HCT116 (cell line): ENCODE measurements at regions not wholly inside any gene's neighbourhood (a gene's known extent, or its start where the extent isn't known, plus 50 kb on each side); places are given as distances from the start of the nearest gene placed in this dataset.

Source experiments
- ATAC-seq: fragments of 200-7000 bp; cut with Tn5 transposase; 2 replicates; pipeline ENCODE4 v1.9.1; 2020; ENCODE audit warnings: mild to moderate bottlenecking, moderate library complexity
- BruUV-seq: library from RNA; stranded (reverse); fragments of 400-500 nt; replicated peaks from 2 replicates; lab custom pipeline; 2021; lab: Mats Ljungman, UMichigan
- CTCF ChIA-PET: fragments of 300-600 bp; sonication (Branson Sonifier 250); formaldehyde crosslinking; loops from one replicate; lab custom pipeline; 2021; ENCODE audit warnings: antibody characterized with exemption; lab: Charles Lee
- POLR2A ChIA-PET: fragments of 300-600, 350-600 bp; sonication (Branson Sonifier 250); formaldehyde crosslinking; loops from one replicate; lab custom pipeline; 2021; ENCODE audit warnings: antibody characterized with exemption; lab: Charles Lee
- RAD21 ChIA-PET, 2 experiments: fragments of 300-600 bp; sonication (Branson Sonifier 250); formaldehyde crosslinking; loops; one replicate each; lab custom pipeline; 2023; ENCODE audit warnings: low total read pairs in 2 of 2; ENCODE audit not compliant: uncharacterized antibody in 2 of 2, unreplicated experiment in 2 of 2, low non-redundant PET in 1 of 2; lab: Charles Lee
- DNase-seq: peaks from one replicate; pipeline ENCODE4 v3.0.0-alpha.2; 2010; ENCODE audit warnings: low read depth, low spot score
- H2AFZ ChIP-seq: fragments of 200-600 bp; shearing (Covaris generic), sonication (generic); 2 replicates; pipeline ENCODE4 v1.6.1; 2017; ENCODE audit warnings: low read depth, mixed run types, mixed read lengths, antibody characterized with exemption, low read length; ENCODE audit not compliant: poor library complexity, severe bottlenecking
- H3K27ac ChIP-seq: 2 replicates; pipeline ENCODE4 v1.5.1; 2012; ENCODE audit warnings: low read depth, low read length
- H3K27me3 ChIP-seq: fragments of 200-600 bp; sonication (generic); 2 replicates; pipeline ENCODE4 v1.6.1; 2016; ENCODE audit warnings: mixed run types, low read length, mixed read lengths; ENCODE audit not compliant: insufficient read depth
- H3K36me3 ChIP-seq, 2 experiments: fragments of 200-500 bp in 1 of 2; fragments of 200-600 bp in 1 of 2; sonication (Bioruptor generic) in 1 of 2; sonication (generic) in 1 of 2; 2 replicates each; pipeline versions ENCODE4 v1.5.1 to v1.6.1; 2014 to 2016; ENCODE audit warnings: low read length in 2 of 2, inconsistent platforms in 1 of 2, mixed read lengths in 1 of 2, mixed run types in 1 of 2; ENCODE audit not compliant: insufficient read depth in 2 of 2, control insufficient read depth in 1 of 2
- H3K4me1 ChIP-seq, 2 experiments: fragments of 200-600 bp in 1 of 2; sonication (generic) in 1 of 2; 2 replicates each; pipeline versions ENCODE4 v1.5.1 to v1.6.1; 2012 to 2017; ENCODE audit warnings: low read length in 2 of 2, inconsistent platforms in 1 of 2, mild to moderate bottlenecking in 1 of 2, mixed read lengths in 1 of 2, mixed run types in 1 of 2, moderate library complexity in 1 of 2; ENCODE audit not compliant: insufficient read depth in 2 of 2, control insufficient read depth in 1 of 2
- H3K4me2 ChIP-seq: fragments of 200-600 bp; sonication (generic); 2 replicates; pipeline ENCODE4 v1.6.1; 2017; ENCODE audit warnings: mixed run types, low read length, mixed read lengths
- H3K4me3 ChIP-seq, 2 experiments: fragments of 200-600 bp in 1 of 2; sonication (generic) in 1 of 2; replicated peaks in 1 of 2; 2 replicates each; pipeline ENCODE4 v1.5.1; 2011 to 2016; ENCODE audit warnings: low read length in 2 of 2, control low read depth in 1 of 2, low read depth in 1 of 2, mild to moderate bottlenecking in 1 of 2, mixed read lengths in 1 of 2, mixed run types in 1 of 2
- H3K79me2 ChIP-seq: fragments of 200-600 bp; sonication (generic); 2 replicates; pipeline ENCODE4 v1.6.1; 2017; ENCODE audit warnings: mild to moderate bottlenecking, mixed run types, low read length, moderate library complexity, mixed read lengths; ENCODE audit not compliant: insufficient read depth
- H3K9ac ChIP-seq: fragments of 200-600 bp; sonication (generic); 2 replicates; pipeline ENCODE4 v1.6.1; 2016; ENCODE audit warnings: low read length, mixed read lengths
- H3K9me2 ChIP-seq: fragments of 200-600 bp; sonication (generic), shearing (Covaris generic); 2 replicates; pipeline ENCODE4 v1.6.1; 2017; ENCODE audit warnings: mixed run types, mild to moderate bottlenecking, moderate library complexity; ENCODE audit not compliant: insufficient read depth
- H3K9me3 ChIP-seq, 2 experiments: fragments of 200-500 bp in 1 of 2; fragments of 200-600 bp in 1 of 2; sonication (Bioruptor generic) in 1 of 2; sonication (generic) in 1 of 2; 2 replicates each; pipeline ENCODE4 v1.6.1; 2014 to 2017; ENCODE audit warnings: low read length in 2 of 2, mixed read lengths in 2 of 2, inconsistent platforms in 1 of 2, low read depth in 1 of 2, mild to moderate bottlenecking in 1 of 2, mixed run types in 1 of 2, moderate library complexity in 1 of 2; ENCODE audit not compliant: control insufficient read depth in 1 of 2, insufficient read depth in 1 of 2
- H4K20me1 ChIP-seq: fragments of 200-600 bp; sonication (generic), shearing (Covaris generic); 2 replicates; pipeline ENCODE4 v1.6.1; 2017; ENCODE audit warnings: mixed run types, mild to moderate bottlenecking, moderate library complexity; ENCODE audit not compliant: insufficient read depth
- EGR1 ChIP-seq: IDR thresholded peaks from 2 replicates; pipeline ENCODE4 v1.6.1; 2012; ENCODE audit warnings: low read depth
- EZH2 ChIP-seq: fragments of 200-600 bp; sonication (generic); IDR thresholded peaks from 2 replicates; pipeline ENCODE4 v1.6.1; 2017; ENCODE audit warnings: antibody characterized with exemption, mixed run types
- EZH2phosphoT487 ChIP-seq: fragments of 200-600 bp; IDR thresholded peaks from 2 replicates; pipeline ENCODE4 v1.6.1; 2018; ENCODE audit warnings: antibody characterized with exemption, borderline replicate concordance
- FOSL1 ChIP-seq: IDR thresholded peaks from 2 replicates; pipeline ENCODE4 v1.6.1; 2012; ENCODE audit warnings: low read depth
- JUND ChIP-seq: IDR thresholded peaks from 2 replicates; pipeline ENCODE4 v1.6.1; 2012
- POLR2A ChIP-seq: IDR thresholded peaks from 2 replicates; pipeline ENCODE4 v1.7.0; 2011; ENCODE audit warnings: borderline replicate concordance; ENCODE audit not compliant: insufficient read depth, insufficient read length; ENCODE audit errors: extremely low read depth
- POLR2AphosphoS5 ChIP-seq: IDR thresholded peaks from 2 replicates; pipeline ENCODE4 v1.6.1; 2011; ENCODE audit warnings: mild to moderate bottlenecking, low read depth, low read length, moderate library complexity
- RAD21 ChIP-seq: IDR thresholded peaks from 2 replicates; pipeline ENCODE4 v1.6.1; 2012; ENCODE audit warnings: low read depth, mild to moderate bottlenecking
- SRF ChIP-seq: IDR thresholded peaks from 2 replicates; pipeline ENCODE4 v1.6.1; 2012; ENCODE audit warnings: low read depth
- TCF7L2 ChIP-seq: IDR thresholded peaks from 2 replicates; pipeline ENCODE4 v1.7.0; 2011; ENCODE audit warnings: borderline replicate concordance, inconsistent platforms; ENCODE audit not compliant: insufficient read depth, insufficient read length; ENCODE audit errors: extremely low read depth
- YY1 ChIP-seq: IDR thresholded peaks from 2 replicates; pipeline ENCODE4 v1.6.1; 2011; ENCODE audit warnings: low read length, low read depth, moderate library complexity, mild to moderate bottlenecking; ENCODE audit not compliant: insufficient replicate concordance; ENCODE audit errors: extremely low read depth
- ZFX ChIP-seq: fragments of 450-650 bp; IDR thresholded peaks from 2 replicates; pipeline ENCODE4 v1.6.1; 2017
- ZNF274 ChIP-seq: fragments of 200-500 bp; sonication (Bioruptor generic); IDR thresholded peaks from 2 replicates; pipeline ENCODE4 v1.6.1; 2014; ENCODE audit warnings: mild to moderate bottlenecking, low read depth, low read length, inconsistent platforms
- intact Hi-C: fragments of 100-400 bp; cut with micrococcal nuclease; formaldehyde crosslinking; loops from 2 replicates; pipeline ENCODE4 v1.10.0; 2022
- TF ChIP-seq, protein P1 (sequence below): IDR thresholded peaks from 2 replicates; pipeline ENCODE4 v1.6.1; 2012; ENCODE audit warnings: low read depth
- TF ChIP-seq, protein P2 (sequence below): IDR thresholded peaks from 2 replicates; pipeline ENCODE4 v1.6.1; 2012
- TF ChIP-seq, protein P3 (sequence below): IDR thresholded peaks from 2 replicates; pipeline ENCODE4 v1.6.1; 2012
- TF ChIP-seq, protein P4 (sequence below), 3 experiments: fragments of 200-600 bp in 1 of 3; sonication (generic) in 1 of 3; IDR thresholded peaks in 2 of 3; conservative IDR thresholded peaks in 1 of 3; 2 replicates each; pipeline ENCODE4 v1.5.1; 2012 to 2017; ENCODE audit warnings: low read depth in 2 of 3, low read length in 2 of 3, antibody characterized with exemption in 1 of 3, borderline replicate concordance in 1 of 3, control low read depth in 1 of 3, mild to moderate bottlenecking in 1 of 3, mixed read lengths in 1 of 3, mixed run types in 1 of 3, moderate library complexity in 1 of 3; ENCODE audit not compliant: insufficient read depth in 1 of 3
- TF ChIP-seq, protein P5 (sequence below): IDR thresholded peaks from 2 replicates; pipeline ENCODE4 v1.6.1; 2011; ENCODE audit warnings: mild to moderate bottlenecking, low read length, moderate library complexity; ENCODE audit not compliant: insufficient replicate concordance; ENCODE audit errors: extremely low read depth

DNA sequence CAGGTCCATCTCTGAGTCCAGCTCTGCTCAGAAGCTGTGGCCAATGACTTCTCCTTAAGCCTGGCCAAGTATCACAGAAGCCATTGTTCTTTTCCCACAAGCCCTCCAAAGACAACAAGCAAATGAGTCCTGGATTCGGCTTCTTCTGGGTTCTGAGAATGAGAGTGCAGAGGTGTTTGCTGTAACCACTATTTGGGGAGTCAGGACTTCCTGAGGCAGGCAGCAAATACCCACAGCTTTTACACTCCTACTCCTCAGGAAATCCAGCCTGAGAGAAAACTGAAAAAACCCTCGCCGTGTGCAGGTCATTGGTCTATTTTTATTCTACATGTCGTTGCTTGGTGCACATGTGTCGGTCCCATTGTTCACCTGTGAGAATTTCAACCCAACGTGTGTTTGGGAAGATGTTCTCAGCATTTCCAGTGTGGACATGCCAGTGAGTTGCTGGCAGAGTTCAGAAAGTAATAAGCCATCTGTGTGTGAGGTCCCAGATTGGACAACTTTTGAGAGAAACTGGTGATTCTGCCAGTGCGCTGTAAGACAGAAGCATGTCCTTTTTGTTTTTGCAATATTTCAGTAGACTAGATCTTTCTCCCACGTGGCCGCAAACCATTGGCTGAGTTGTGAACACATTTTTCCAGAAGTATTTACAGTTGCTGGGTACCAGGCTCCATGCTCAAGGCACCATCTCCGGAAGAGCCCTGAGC lies 121.6 kb upstream of the LYZL2 start:
- H3K36me3 ChIP-seq: no peaks in the 10 kb centered on the region
- TF ChIP-seq, protein P1, sequence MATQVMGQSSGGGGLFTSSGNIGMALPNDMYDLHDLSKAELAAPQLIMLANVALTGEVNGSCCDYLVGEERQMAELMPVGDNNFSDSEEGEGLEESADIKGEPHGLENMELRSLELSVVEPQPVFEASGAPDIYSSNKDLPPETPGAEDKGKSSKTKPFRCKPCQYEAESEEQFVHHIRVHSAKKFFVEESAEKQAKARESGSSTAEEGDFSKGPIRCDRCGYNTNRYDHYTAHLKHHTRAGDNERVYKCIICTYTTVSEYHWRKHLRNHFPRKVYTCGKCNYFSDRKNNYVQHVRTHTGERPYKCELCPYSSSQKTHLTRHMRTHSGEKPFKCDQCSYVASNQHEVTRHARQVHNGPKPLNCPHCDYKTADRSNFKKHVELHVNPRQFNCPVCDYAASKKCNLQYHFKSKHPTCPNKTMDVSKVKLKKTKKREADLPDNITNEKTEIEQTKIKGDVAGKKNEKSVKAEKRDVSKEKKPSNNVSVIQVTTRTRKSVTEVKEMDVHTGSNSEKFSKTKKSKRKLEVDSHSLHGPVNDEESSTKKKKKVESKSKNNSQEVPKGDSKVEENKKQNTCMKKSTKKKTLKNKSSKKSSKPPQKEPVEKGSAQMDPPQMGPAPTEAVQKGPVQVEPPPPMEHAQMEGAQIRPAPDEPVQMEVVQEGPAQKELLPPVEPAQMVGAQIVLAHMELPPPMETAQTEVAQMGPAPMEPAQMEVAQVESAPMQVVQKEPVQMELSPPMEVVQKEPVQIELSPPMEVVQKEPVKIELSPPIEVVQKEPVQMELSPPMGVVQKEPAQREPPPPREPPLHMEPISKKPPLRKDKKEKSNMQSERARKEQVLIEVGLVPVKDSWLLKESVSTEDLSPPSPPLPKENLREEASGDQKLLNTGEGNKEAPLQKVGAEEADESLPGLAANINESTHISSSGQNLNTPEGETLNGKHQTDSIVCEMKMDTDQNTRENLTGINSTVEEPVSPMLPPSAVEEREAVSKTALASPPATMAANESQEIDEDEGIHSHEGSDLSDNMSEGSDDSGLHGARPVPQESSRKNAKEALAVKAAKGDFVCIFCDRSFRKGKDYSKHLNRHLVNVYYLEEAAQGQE: no peak
- TF ChIP-seq YY1 (no peak), SRF (no peak), EZH2phosphoT487 (no peak), TCF7L2 (no peak), FOSL1 (no peak), JUND (no peak), EGR1 (no peak), ZNF274 (no peak), POLR2AphosphoS5 (no peak), ZFX (no peak), RAD21 (no peak), POLR2A (no peak), EZH2 (no peak)
- TF ChIP-seq, protein P2, sequence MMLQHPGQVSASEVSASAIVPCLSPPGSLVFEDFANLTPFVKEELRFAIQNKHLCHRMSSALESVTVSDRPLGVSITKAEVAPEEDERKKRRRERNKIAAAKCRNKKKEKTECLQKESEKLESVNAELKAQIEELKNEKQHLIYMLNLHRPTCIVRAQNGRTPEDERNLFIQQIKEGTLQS: no peak
- TF ChIP-seq, protein P3, sequence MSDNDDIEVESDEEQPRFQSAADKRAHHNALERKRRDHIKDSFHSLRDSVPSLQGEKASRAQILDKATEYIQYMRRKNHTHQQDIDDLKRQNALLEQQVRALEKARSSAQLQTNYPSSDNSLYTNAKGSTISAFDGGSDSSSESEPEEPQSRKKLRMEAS: no peak
- TF ChIP-seq, protein P4, sequence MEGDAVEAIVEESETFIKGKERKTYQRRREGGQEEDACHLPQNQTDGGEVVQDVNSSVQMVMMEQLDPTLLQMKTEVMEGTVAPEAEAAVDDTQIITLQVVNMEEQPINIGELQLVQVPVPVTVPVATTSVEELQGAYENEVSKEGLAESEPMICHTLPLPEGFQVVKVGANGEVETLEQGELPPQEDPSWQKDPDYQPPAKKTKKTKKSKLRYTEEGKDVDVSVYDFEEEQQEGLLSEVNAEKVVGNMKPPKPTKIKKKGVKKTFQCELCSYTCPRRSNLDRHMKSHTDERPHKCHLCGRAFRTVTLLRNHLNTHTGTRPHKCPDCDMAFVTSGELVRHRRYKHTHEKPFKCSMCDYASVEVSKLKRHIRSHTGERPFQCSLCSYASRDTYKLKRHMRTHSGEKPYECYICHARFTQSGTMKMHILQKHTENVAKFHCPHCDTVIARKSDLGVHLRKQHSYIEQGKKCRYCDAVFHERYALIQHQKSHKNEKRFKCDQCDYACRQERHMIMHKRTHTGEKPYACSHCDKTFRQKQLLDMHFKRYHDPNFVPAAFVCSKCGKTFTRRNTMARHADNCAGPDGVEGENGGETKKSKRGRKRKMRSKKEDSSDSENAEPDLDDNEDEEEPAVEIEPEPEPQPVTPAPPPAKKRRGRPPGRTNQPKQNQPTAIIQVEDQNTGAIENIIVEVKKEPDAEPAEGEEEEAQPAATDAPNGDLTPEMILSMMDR (IDR thresholded peaks at IDR 0.05 in 2 of 3, conservative IDR thresholded peaks at IDR 0.05 in 1 of 3; ENCODE audit: borderline replicate concordance in 1 of 3, insufficient read depth in 1 of 3, low read depth in 2 of 3, low read length in 2 of 3): no peak
- TF ChIP-seq, protein P5, sequence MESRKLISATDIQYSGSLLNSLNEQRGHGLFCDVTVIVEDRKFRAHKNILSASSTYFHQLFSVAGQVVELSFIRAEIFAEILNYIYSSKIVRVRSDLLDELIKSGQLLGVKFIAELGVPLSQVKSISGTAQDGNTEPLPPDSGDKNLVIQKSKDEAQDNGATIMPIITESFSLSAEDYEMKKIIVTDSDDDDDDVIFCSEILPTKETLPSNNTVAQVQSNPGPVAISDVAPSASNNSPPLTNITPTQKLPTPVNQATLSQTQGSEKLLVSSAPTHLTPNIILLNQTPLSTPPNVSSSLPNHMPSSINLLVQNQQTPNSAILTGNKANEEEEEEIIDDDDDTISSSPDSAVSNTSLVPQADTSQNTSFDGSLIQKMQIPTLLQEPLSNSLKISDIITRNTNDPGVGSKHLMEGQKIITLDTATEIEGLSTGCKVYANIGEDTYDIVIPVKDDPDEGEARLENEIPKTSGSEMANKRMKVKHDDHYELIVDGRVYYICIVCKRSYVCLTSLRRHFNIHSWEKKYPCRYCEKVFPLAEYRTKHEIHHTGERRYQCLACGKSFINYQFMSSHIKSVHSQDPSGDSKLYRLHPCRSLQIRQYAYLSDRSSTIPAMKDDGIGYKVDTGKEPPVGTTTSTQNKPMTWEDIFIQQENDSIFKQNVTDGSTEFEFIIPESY: no peak
- no peaks in the 10 kb centered on the region for H3K4me1 ChIP-seq
- H3K4me3 ChIP-seq: no peak overlapping the region
- POLR2A ChIA-PET: no interaction called here
- no peaks in the 10 kb centered on the region for H3K9me2 ChIP-seq
- H3K27me3 ChIP-seq: no peaks in the 10 kb centered on the region
- no peak overlapping the region for H3K9ac ChIP-seq
- no peak overlapping the region for H2AFZ ChIP-seq
- no peaks in the 10 kb centered on the region for H3K9me3 ChIP-seq
- CTCF ChIA-PET: interaction anchor here (0.8 to 1.9 kb wide), 4 partner anchors 44 to 1459 kb away, joined by 3 to 9 read pairs (median 8); no protein-coding TSS in a partner anchor
- H3K27ac ChIP-seq: no peak overlapping the region
- intact Hi-C loops: loop anchor here (5.0 to 10.0 kb wide), 2 partner anchors 716 to 1054 kb away; no protein-coding TSS in a partner anchor
- no peak overlapping the region for H3K4me2 ChIP-seq
- H3K79me2 ChIP-seq: no peaks in the 10 kb centered on the region
- H4K20me1 ChIP-seq: no peaks in the 10 kb centered on the region
- no TSS peak for BruUV-seq
- DNase-seq: no peak
- ATAC-seq: no peak
- RAD21 ChIA-PET: interaction anchor here in 1 of 2 experiments (1.3 kb wide), 1 partner anchor 1019 kb away, joined by 4 read pairs; no protein-coding TSS in a partner anchor
